H1 (cell line): ENCODE measurements at regions not wholly inside any gene's neighbourhood (a gene's known extent, or its start where the extent isn't known, plus 50 kb on each side); places are given as distances from the start of the nearest gene placed in this dataset.

ENCODE experiments used
- CTCF ChIA-PET: fragments of 300-600 bp; sonication (Branson Sonifier 250); formaldehyde crosslinking; loops from one replicate; lab custom pipeline; 2021; ENCODE audit not compliant: partially characterized antibody; lab: Charles Lee
- POLR2A ChIA-PET: fragments of 300-600 bp; sonication (Branson Sonifier 250); formaldehyde crosslinking; loops from one replicate; lab custom pipeline; 2021; ENCODE audit warnings: inconsistent platforms; ENCODE audit not compliant: partially characterized antibody; lab: Charles Lee
- DNase-seq, 2 experiments: peaks; one replicate each; pipeline versions ENCODE4 v3.0.0 to v3.0.0-alpha.2; 2010 to 2022; ENCODE audit warnings: low spot score in 2 of 2, low read depth in 1 of 2, mixed read lengths in 1 of 2
- FAIRE-seq: peaks from 2 replicates; lab custom pipeline; 2011; peaks lifted over from hg19 to GRCh38; lab: Jason Lieb, UNC
- H2AFZ ChIP-seq: 2 replicates; pipeline ENCODE4 v1.8.1; 2012; ENCODE audit warnings: low read length, inconsistent platforms
- H2AK5ac ChIP-seq: 2 replicates; pipeline ENCODE4 v1.6.1; 2013; ENCODE audit warnings: low read depth, low read length
- H2BK120ac ChIP-seq: replicated peaks from 2 replicates; pipeline ENCODE3; 2013; ENCODE audit warnings: low read depth, low read length, inconsistent platforms
- H2BK12ac ChIP-seq: 2 replicates; pipeline ENCODE4 v1.6.1; 2013; ENCODE audit warnings: low read depth, low read length
- H2BK15ac ChIP-seq: 2 replicates; pipeline ENCODE4 v1.6.1; 2013; ENCODE audit warnings: low read length
- H2BK20ac ChIP-seq: 2 replicates; pipeline ENCODE4 v1.6.1; 2013; ENCODE audit warnings: low read length
- H2BK5ac ChIP-seq: 2 replicates; pipeline ENCODE4 v1.6.1; 2013; ENCODE audit warnings: low read depth, low read length
- H3K14ac ChIP-seq: 2 replicates; pipeline ENCODE4 v1.6.1; 2013; ENCODE audit warnings: inconsistent platforms; ENCODE audit not compliant: insufficient read length
- H3K18ac ChIP-seq: 2 replicates; pipeline ENCODE4 v1.6.1; 2013; ENCODE audit warnings: low read length; ENCODE audit errors: extremely low read depth
- H3K23ac ChIP-seq: 2 replicates; pipeline ENCODE4 v1.6.1; 2013; ENCODE audit warnings: inconsistent platforms; ENCODE audit not compliant: insufficient read length
- H3K23me2 ChIP-seq: 2 replicates; pipeline ENCODE4 v1.6.1; 2013; ENCODE audit warnings: low read depth, low read length
- H3K27ac ChIP-seq: 2 replicates; pipeline ENCODE4 v1.6.1; 2011; ENCODE audit warnings: low read depth, low read length, inconsistent platforms
- H3K27me3 ChIP-seq, 4 experiments: replicated peaks in 1 of 4; 1 replicate in 1 of 4; 2 replicates in 3 of 4; pipeline versions ENCODE4 v1.6.1 to v1.8.1; 2011 to 2013; ENCODE audit warnings: low read length in 3 of 4, mild to moderate bottlenecking in 3 of 4, inconsistent platforms in 2 of 4, mixed read lengths in 2 of 4, moderate library complexity in 1 of 4; ENCODE audit not compliant: control insufficient read depth in 3 of 4, insufficient read depth in 3 of 4; ENCODE audit errors: extremely low read depth in 1 of 4
- H3K36me3 ChIP-seq, 4 experiments: 2 replicates each; pipeline versions ENCODE4 v1.6.1 to v1.8.1; 2011 to 2013; ENCODE audit warnings: mild to moderate bottlenecking in 4 of 4, low read length in 3 of 4, moderate library complexity in 2 of 4, control low read depth in 1 of 4, inconsistent platforms in 1 of 4; ENCODE audit not compliant: insufficient read depth in 4 of 4, control insufficient read depth in 2 of 4
- H3K4ac ChIP-seq: replicated peaks from 2 replicates; pipeline ENCODE3; 2013; ENCODE audit warnings: low read length, low read depth, mixed read lengths, inconsistent platforms; ENCODE audit not compliant: insufficient read length
- H3K4me1 ChIP-seq, 4 experiments: replicated peaks in 1 of 4; 1 replicate in 1 of 4; 2 replicates in 3 of 4; pipeline versions ENCODE4 v1.6.1 to v1.8.1; 2011 to 2013; ENCODE audit warnings: low read length in 3 of 4, inconsistent platforms in 2 of 4, mixed read lengths in 1 of 4; ENCODE audit not compliant: insufficient read depth in 4 of 4, control insufficient read depth in 3 of 4
- H3K4me2 ChIP-seq, 2 experiments: 2 replicates each; pipeline versions ENCODE4 v1.6.1 to v1.8.1; 2011 to 2013; ENCODE audit warnings: low read depth in 2 of 2, low read length in 2 of 2, control low read depth in 1 of 2, inconsistent platforms in 1 of 2, mild to moderate bottlenecking in 1 of 2; ENCODE audit not compliant: insufficient read depth in 1 of 2
- H3K4me3 ChIP-seq, 4 experiments: fragments of 200-600, 300-600 bp in 1 of 4; sonication (generic), shearing (Covaris generic), sonication (Bioruptor Twin) in 1 of 4; 2 replicates each; pipeline versions ENCODE4 v1.5.1 to v1.8.1; 2011 to 2016; ENCODE audit warnings: low read length in 4 of 4, low read depth in 3 of 4, control low read depth in 2 of 4, inconsistent platforms in 2 of 4, mild to moderate bottlenecking in 2 of 4, mixed read lengths in 1 of 4, moderate library complexity in 1 of 4; ENCODE audit not compliant: insufficient read depth in 2 of 4; ENCODE audit errors: extremely low read depth in 1 of 4
- H3K56ac ChIP-seq: replicated peaks from 2 replicates; pipeline ENCODE3; 2013; ENCODE audit warnings: low read depth, mild to moderate bottlenecking, mixed read lengths, low read length, inconsistent platforms; ENCODE audit not compliant: insufficient read length
- H3K79me1 ChIP-seq: 2 replicates; pipeline ENCODE4 v1.6.1; 2013; ENCODE audit warnings: low read depth, low read length, control low read depth
- H3K79me2 ChIP-seq, 2 experiments: 2 replicates each; pipeline versions ENCODE4 v1.6.1 to v1.8.1; 2012 to 2013; ENCODE audit warnings: low read length in 2 of 2, mild to moderate bottlenecking in 2 of 2, inconsistent platforms in 1 of 2; ENCODE audit not compliant: insufficient read depth in 2 of 2, control insufficient read depth in 1 of 2
- H3K9ac ChIP-seq, 4 experiments: replicated peaks in 1 of 4; 1 replicate in 1 of 4; 2 replicates in 3 of 4; pipeline versions ENCODE4 v1.6.1 to v1.8.1; 2011 to 2013; ENCODE audit warnings: low read depth in 3 of 4, low read length in 3 of 4, control low read depth in 2 of 4, mild to moderate bottlenecking in 2 of 4, moderate library complexity in 2 of 4, inconsistent platforms in 1 of 4; ENCODE audit errors: extremely low read depth in 1 of 4
- H3K9me3 ChIP-seq, 2 experiments: 2 replicates each; pipeline versions ENCODE4 v1.6.1 to v1.8.1; 2012 to 2013; ENCODE audit warnings: mild to moderate bottlenecking in 2 of 2, moderate library complexity in 2 of 2, control low read depth in 1 of 2, inconsistent platforms in 1 of 2, low read depth in 1 of 2, low read length in 1 of 2, mixed read lengths in 1 of 2; ENCODE audit not compliant: insufficient read depth in 2 of 2
- H4K20me1 ChIP-seq, 2 experiments: replicated peaks in 1 of 2; 2 replicates each; pipeline versions ENCODE3 to v1.8.1; 2011 to 2013; ENCODE audit warnings: inconsistent platforms in 2 of 2, low read length in 2 of 2, mild to moderate bottlenecking in 1 of 2; ENCODE audit not compliant: insufficient read depth in 2 of 2, control insufficient read depth in 1 of 2
- H4K5ac ChIP-seq: 2 replicates; pipeline ENCODE4 v1.6.1; 2013; ENCODE audit warnings: low read length, low read depth, mixed read lengths, inconsistent platforms; ENCODE audit not compliant: insufficient read length
- H4K8ac ChIP-seq: 2 replicates; pipeline ENCODE4 v1.8.0; 2013; ENCODE audit warnings: mild to moderate bottlenecking, moderate library complexity, low read length, inconsistent platforms; ENCODE audit not compliant: insufficient read depth; ENCODE audit errors: extremely low read depth
- H4K91ac ChIP-seq: replicated peaks from 2 replicates; pipeline ENCODE3; 2013; ENCODE audit warnings: low read length, mixed read lengths, inconsistent platforms; ENCODE audit not compliant: insufficient read length
- CHD1 ChIP-seq: IDR thresholded peaks from 2 replicates; pipeline ENCODE4 v1.6.1; 2012; ENCODE audit warnings: low read depth, low read length, improper control_type of control experiment
- GABPA ChIP-seq: IDR thresholded peaks from 2 replicates; pipeline ENCODE4 v1.6.1; 2011; ENCODE audit warnings: mild to moderate bottlenecking, low read length, moderate library complexity, borderline replicate concordance; ENCODE audit not compliant: insufficient read depth
- KDM5A ChIP-seq: fragments of 200-600 bp; IDR thresholded peaks from 2 replicates; pipeline ENCODE4 v1.7.1; 2012; ENCODE audit warnings: mild to moderate bottlenecking, low read length, inconsistent platforms, mixed read lengths
- PHF8 ChIP-seq: fragments of 200-600 bp; sonication (generic); conservative IDR thresholded peaks from 2 replicates; pipeline ENCODE4 v1.7.1; 2012; ENCODE audit warnings: low read depth, mild to moderate bottlenecking, inconsistent platforms, low read length, moderate library complexity
- RXRA ChIP-seq: IDR thresholded peaks from 2 replicates; pipeline ENCODE4 v1.6.1; 2011; ENCODE audit warnings: low read depth, mild to moderate bottlenecking, low read length, moderate library complexity; ENCODE audit not compliant: insufficient read depth
- SAP30 ChIP-seq: fragments of 300-600 bp; sonication (generic); IDR thresholded peaks from 2 replicates; pipeline ENCODE4 v1.7.1; 2012; ENCODE audit warnings: low read length, moderate library complexity, mild to moderate bottlenecking, inconsistent platforms; ENCODE audit not compliant: insufficient read depth, insufficient replicate concordance
- YY1 ChIP-seq: IDR thresholded peaks from 2 replicates; pipeline ENCODE4 v1.6.1; 2011; ENCODE audit warnings: low read depth, mild to moderate bottlenecking, low read length
- WGBS, 2 experiments: shearing (Covaris generic) in 1 of 2; methylation state at CpG; one replicate each; pipeline versions ENCODE4 v1.1.6 to v1.1.7; 2013 to 2015; ENCODE audit warnings: low lambda C conversion rate in 2 of 2, mixed read lengths in 2 of 2, inconsistent platforms in 1 of 2, low coverage in 1 of 2, missing lambda C conversion rate in 1 of 2; ENCODE audit not compliant: insufficient replicate concordance in 2 of 2, insufficient coverage in 1 of 2, insufficient read length in 1 of 2; ENCODE audit errors: extremely low coverage in 1 of 2, missing lambda C conversion rate in 1 of 2; 5-methylcytosine and 5-hydroxymethylcytosine counted together
- TF ChIP-seq, protein P1 (sequence below), 3 experiments: IDR thresholded peaks; 1 replicate in 2 of 3; 2 replicates in 1 of 3; pipeline versions ENCODE4 v1.5.1 to v1.6.1; 2011; ENCODE audit warnings: low read length in 3 of 3, mild to moderate bottlenecking in 3 of 3, inconsistent platforms in 2 of 3, low read depth in 1 of 3, moderate library complexity in 1 of 3; ENCODE audit not compliant: insufficient read depth in 1 of 3; ENCODE audit errors: control extremely low read depth in 1 of 3

DNA sequence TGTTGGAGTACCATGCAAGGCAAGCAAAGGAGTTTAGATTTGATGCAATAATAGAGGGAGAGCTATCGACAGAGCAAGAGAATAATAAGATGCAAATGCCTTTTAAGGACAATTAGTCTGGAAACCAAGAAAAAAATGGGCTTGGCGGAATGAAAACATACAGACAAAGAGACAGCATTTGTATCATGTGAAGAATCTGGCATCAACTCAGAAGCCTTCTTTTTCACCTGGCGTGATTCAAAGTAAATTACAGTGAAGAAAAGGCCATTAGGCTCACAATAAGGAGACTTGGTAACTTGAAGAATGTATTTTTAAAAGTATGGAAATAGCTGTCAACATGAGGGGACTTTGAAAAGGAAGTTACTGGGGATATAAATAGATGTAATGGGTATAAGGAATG is 521.2 kb upstream of the GOLIM4 start:
- Histone ChIP-seq H3K79me1 (no peaks in the 10 kb centered on the region), H3K9ac (no peak overlapping the region), H3K4me1 (peaks cover 6 to 40% (median 22%) of the 10 kb centered on the region in 4 experiments), H4K5ac (peak overlapping the region; percentile 84), H3K4ac (peak overlapping the region; percentile 74), H4K91ac (peak overlapping the region; percentile 84), H3K18ac (peak overlapping the region; percentile 44; the same call in 1 of the 2 replicates), H3K36me3 (no peaks in the 10 kb centered on the region), H2BK15ac (no peak overlapping the region), H2BK20ac (no peak overlapping the region; the same call in 1 of the 2 replicates), H3K23me2 (no peaks in the 10 kb centered on the region), H3K79me2 (no peaks in the 10 kb centered on the region), H3K4me3 (no peak overlapping the region), H2BK12ac (no peak overlapping the region; the same call in 1 of the 2 replicates), H2AK5ac (no peak overlapping the region), H2BK120ac (peak overlapping the region; percentile 93), H3K56ac (no peak overlapping the region), H4K8ac (no peak overlapping the region), H3K9me3 (no peaks in the 10 kb centered on the region), H3K27me3 (no peaks in the 10 kb centered on the region), H4K20me1 (no peaks in the 10 kb centered on the region), H3K4me2 (peak overlapping the region in 1 of 2 experiments; percentile 44; a peak in 1 of 4 replicates), H2AFZ (no peak overlapping the region), H2BK5ac (peak overlapping the region; percentile 47; the same call in 1 of the 2 replicates), H3K23ac (no peak overlapping the region), H3K27ac (no peak overlapping the region), H3K14ac (no peak overlapping the region)
- POLR2A ChIA-PET = interaction anchor here (1.6 kb wide), 1 partner anchor 86 kb away, joined by 3 read pairs; no protein-coding TSS in a partner anchor
- CTCF ChIA-PET = interaction anchor here (5.3 to 6.8 kb wide), 2 partner anchors 10 to 231 kb away, joined by 43 to 45 read pairs; no protein-coding TSS in a partner anchor
- TF ChIP-seq GABPA = no peak
- TF ChIP-seq, protein P1, sequence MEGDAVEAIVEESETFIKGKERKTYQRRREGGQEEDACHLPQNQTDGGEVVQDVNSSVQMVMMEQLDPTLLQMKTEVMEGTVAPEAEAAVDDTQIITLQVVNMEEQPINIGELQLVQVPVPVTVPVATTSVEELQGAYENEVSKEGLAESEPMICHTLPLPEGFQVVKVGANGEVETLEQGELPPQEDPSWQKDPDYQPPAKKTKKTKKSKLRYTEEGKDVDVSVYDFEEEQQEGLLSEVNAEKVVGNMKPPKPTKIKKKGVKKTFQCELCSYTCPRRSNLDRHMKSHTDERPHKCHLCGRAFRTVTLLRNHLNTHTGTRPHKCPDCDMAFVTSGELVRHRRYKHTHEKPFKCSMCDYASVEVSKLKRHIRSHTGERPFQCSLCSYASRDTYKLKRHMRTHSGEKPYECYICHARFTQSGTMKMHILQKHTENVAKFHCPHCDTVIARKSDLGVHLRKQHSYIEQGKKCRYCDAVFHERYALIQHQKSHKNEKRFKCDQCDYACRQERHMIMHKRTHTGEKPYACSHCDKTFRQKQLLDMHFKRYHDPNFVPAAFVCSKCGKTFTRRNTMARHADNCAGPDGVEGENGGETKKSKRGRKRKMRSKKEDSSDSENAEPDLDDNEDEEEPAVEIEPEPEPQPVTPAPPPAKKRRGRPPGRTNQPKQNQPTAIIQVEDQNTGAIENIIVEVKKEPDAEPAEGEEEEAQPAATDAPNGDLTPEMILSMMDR (IDR thresholded peaks at IDR 0.05; ENCODE audit: control extremely low read depth in 1 of 3, insufficient read depth in 1 of 3, low read depth in 1 of 3, low read length in 3 of 3) = no peak
- TF ChIP-seq CHD1 = no peak
- TF ChIP-seq YY1 = no peak
- TF ChIP-seq SAP30 = no peak
- TF ChIP-seq PHF8 = no peak
- no peak for TF ChIP-seq KDM5A
- no peak for TF ChIP-seq RXRA
- DNase-seq = no peak
- 41% methylated on average over 3 of the region's 3 CpGs; no CpG with 5 or more reads in 1 of the 2 experiments for WGBS, 2 experiments
- FAIRE-seq = peak; percentile 55
